ENCODE measurements at regions not wholly inside any gene's neighbourhood (a gene's known extent, or its start where the extent isn't known, plus 50 kb on each side); places are given as distances from the start of the nearest gene placed in this dataset.
A peak's percentile ranks its signal among the peaks of the same experiment; 100 is the strongest.

DNA sequence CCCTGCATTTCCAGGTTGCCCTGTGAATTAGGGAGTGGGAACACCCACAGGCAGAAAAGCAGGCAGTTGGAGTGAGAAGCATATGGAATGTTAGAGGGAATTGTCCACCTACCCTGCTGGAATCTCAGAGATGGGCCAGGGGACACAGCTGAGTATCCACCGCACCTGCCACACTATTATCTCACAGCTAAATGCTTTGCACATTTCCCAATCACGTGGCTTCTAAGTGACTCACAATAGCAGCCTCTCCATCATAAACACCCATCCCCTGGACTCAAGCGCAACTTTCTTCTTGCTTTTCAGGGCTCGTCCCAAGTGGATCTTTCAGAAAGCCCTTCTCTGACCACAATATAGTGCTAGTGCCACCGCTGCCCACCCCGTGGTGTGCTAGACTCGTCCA is 389.0 kb upstream of the LMCD1 start:
- no peak overlapping the region for H3K9ac ChIP-seq (ENCODE audit: insufficient read depth, low read length)
- H3K79me2 ChIP-seq (ENCODE audit: control insufficient read depth, insufficient read depth, low read length), result no peaks in the 10 kb centered on the region
- no peaks in the 10 kb centered on the region for H3K9me3 ChIP-seq (ENCODE audit: control insufficient read depth, insufficient read depth, low read depth, low read length)
- H3K27me3 ChIP-seq (ENCODE audit: control insufficient read depth, insufficient read depth, low read length), result no peaks in the 10 kb centered on the region
- no peaks in the 10 kb centered on the region for H3K4me1 ChIP-seq (ENCODE audit: control insufficient read depth, extremely low read depth, insufficient read depth, low read length)
- no peaks in the 10 kb centered on the region for H4K20me1 ChIP-seq (ENCODE audit: control insufficient read depth, extremely low read depth, insufficient read depth, low read length)
- no peak overlapping the region for H3K4me3 ChIP-seq (replicated peaks in 1 of 4; ENCODE audit: control extremely low read depth in 1 of 4, insufficient read depth in 1 of 4, low read depth in 3 of 4, low read length in 4 of 4)
- TF ChIP-seq CTCF (conservative IDR thresholded peaks at IDR 0.05 in 1 of 2, IDR thresholded peaks at IDR 0.05 in 1 of 2; ENCODE audit: low read depth in 1 of 2, low read length in 2 of 2), result no peak
- no peak for TF ChIP-seq EZH2 (IDR thresholded peaks at IDR 0.05; ENCODE audit: low read length, missing control alignments)
- H3K4me2 ChIP-seq (ENCODE audit: extremely low read depth, insufficient read depth, low read length), result no peak overlapping the region
- peak in 1 of 2 donors; percentile 8 for DNase-seq (ENCODE audit: low read depth in 2 of 2)
- no peak overlapping the region for H3K27ac ChIP-seq (ENCODE audit: insufficient read depth, low read length)
- H3K36me3 ChIP-seq (ENCODE audit: control insufficient read depth, insufficient read depth, low read length), result no peaks in the 10 kb centered on the region
- no peak overlapping the region for H2AFZ ChIP-seq (ENCODE audit: low read length)

- Histone ChIP-seq H3K4me3 (replicated peaks in 1 of 4; ENCODE audit: control extremely low read depth in 1 of 4, insufficient read depth in 1 of 4, low read depth in 3 of 4, low read length in 4 of 4) (no peak overlapping the region), H3K4me1 (ENCODE audit: control insufficient read depth, extremely low read depth, insufficient read depth, low read length) (no peaks in the 10 kb centered on the region), H3K9me3 (ENCODE audit: control insufficient read depth, insufficient read depth, low read depth, low read length) (no peaks in the 10 kb centered on the region)
Measured at GRCh38 chr3:8113626-8114025, 388.0 kb upstream of the LMCD1 start.

DNA sequence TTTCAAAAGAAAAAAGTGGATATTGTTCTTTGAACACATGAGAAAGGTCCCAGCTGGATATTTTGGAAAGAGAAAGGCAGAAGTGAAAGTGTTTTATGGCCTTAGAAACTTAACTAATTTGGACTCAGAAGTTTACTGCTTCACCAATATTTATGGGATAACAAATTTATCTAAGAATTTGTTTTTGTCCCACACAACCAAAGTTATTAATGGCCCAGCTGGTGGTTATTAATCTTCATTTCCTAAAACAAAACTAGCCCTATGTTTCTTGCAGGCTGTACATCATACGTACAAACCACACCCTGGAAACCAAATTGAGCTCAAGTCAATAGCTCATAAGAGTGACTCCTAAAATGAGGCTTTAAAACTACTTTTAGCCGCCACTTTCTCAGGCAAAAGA is 372.9 kb upstream of the LMCD1 start:
- Histone ChIP-seq H3K9ac (ENCODE audit: insufficient read depth, low read length) (no peak overlapping the region), H3K4me1 (ENCODE audit: control insufficient read depth, extremely low read depth, insufficient read depth, low read length) (no peaks in the 10 kb centered on the region), H3K4me3 (replicated peaks in 1 of 4; ENCODE audit: control extremely low read depth in 1 of 4, insufficient read depth in 1 of 4, low read depth in 3 of 4, low read length in 4 of 4) (no peak overlapping the region), H4K20me1 (ENCODE audit: control insufficient read depth, extremely low read depth, insufficient read depth, low read length) (no peaks in the 10 kb centered on the region), H3K79me2 (ENCODE audit: control insufficient read depth, insufficient read depth, low read length) (no peaks in the 10 kb centered on the region), H3K27ac (ENCODE audit: insufficient read depth, low read length) (no peak overlapping the region), H3K27me3 (ENCODE audit: control insufficient read depth, insufficient read depth, low read length) (no peaks in the 10 kb centered on the region), H2AFZ (ENCODE audit: low read length) (no peak overlapping the region), H3K9me3 (ENCODE audit: control insufficient read depth, insufficient read depth, low read depth, low read length) (no peaks in the 10 kb centered on the region), H3K36me3 (ENCODE audit: control insufficient read depth, insufficient read depth, low read length) (no peaks in the 10 kb centered on the region), H3K4me2 (ENCODE audit: extremely low read depth, insufficient read depth, low read length) (no peak overlapping the region)
- TF ChIP-seq EZH2 (IDR thresholded peaks at IDR 0.05; ENCODE audit: low read length, missing control alignments), result no peak
- no peak for TF ChIP-seq CTCF (conservative IDR thresholded peaks at IDR 0.05 in 1 of 2, IDR thresholded peaks at IDR 0.05 in 1 of 2; ENCODE audit: low read depth in 1 of 2, low read length in 2 of 2)
- no peak for DNase-seq (ENCODE audit: low read depth in 2 of 2)

More at GRCh38 chr3:8113626-8114025, 388.0 kb upstream of the LMCD1 start:
- H3K27ac ChIP-seq (ENCODE audit: insufficient read depth, low read length), result no peak overlapping the region
- H3K27me3 ChIP-seq (ENCODE audit: control insufficient read depth, insufficient read depth, low read length), result no peaks in the 10 kb centered on the region
- no peak for TF ChIP-seq CTCF (conservative IDR thresholded peaks at IDR 0.05 in 1 of 2, IDR thresholded peaks at IDR 0.05 in 1 of 2; ENCODE audit: low read depth in 1 of 2, low read length in 2 of 2)
- no peak for TF ChIP-seq EZH2 (IDR thresholded peaks at IDR 0.05; ENCODE audit: low read length, missing control alignments)
- DNase-seq (ENCODE audit: low read depth in 2 of 2), result no peak
- H3K79me2 ChIP-seq (ENCODE audit: control insufficient read depth, insufficient read depth, low read length), result no peaks in the 10 kb centered on the region
- H2AFZ ChIP-seq (ENCODE audit: low read length), result no peak overlapping the region
- H3K4me2 ChIP-seq (ENCODE audit: extremely low read depth, insufficient read depth, low read length), result no peak overlapping the region
- H3K36me3 ChIP-seq (ENCODE audit: control insufficient read depth, insufficient read depth, low read length), result no peaks in the 10 kb centered on the region
- no peaks in the 10 kb centered on the region for H4K20me1 ChIP-seq (ENCODE audit: control insufficient read depth, extremely low read depth, insufficient read depth, low read length)
- H3K9ac ChIP-seq (ENCODE audit: insufficient read depth, low read length), result no peak overlapping the region
